DMS 273 (cell line): ENCODE measurements at regions not wholly inside any gene's neighbourhood (a gene's known extent, or its start where the extent isn't known, plus 50 kb on each side); places are given as distances from the start of the nearest gene placed in this dataset.

Source experiments
- DNase-seq: peaks from one replicate; lab custom pipeline; 2025; ENCODE audit not compliant: unreplicated experiment; lab: John Stamatoyannopoulos, UW

GRCh38 chr6:1039191-1039590 is 272.7 kb upstream of the FOXQ1 start:
- no peak for DNase-seq

- DNase-seq: no peak
Measured at GRCh38 chr6:1037430-1038202, 274.3 kb upstream of the FOXQ1 start.

GRCh38 chr6:1035401-1035800 is 276.5 kb upstream of the FOXQ1 start:
- DNase-seq: no peak

GRCh38 chr6:1031720-1032119 is 280.2 kb upstream of the FOXQ1 start:
- no peak for DNase-seq

- peak; percentile 95 for DNase-seq
Measured at GRCh38 chr6:1029141-1029540, 282.8 kb upstream of the FOXQ1 start.

GRCh38 chr6:1028723-1029122 is 283.2 kb upstream of the FOXQ1 start:
- no peak for DNase-seq

GRCh38 chr6:1027795-1028569 is 283.9 kb upstream of the FOXQ1 start:
- no peak for DNase-seq

- no peak for DNase-seq
Measured at GRCh38 chr6:1027109-1027794, 284.6 kb upstream of the FOXQ1 start.

- DNase-seq: no peak
Measured at GRCh38 chr6:1025821-1026220, 286.1 kb upstream of the FOXQ1 start.

- no peak for DNase-seq
Measured at GRCh38 chr6:1024587-1024986, 287.3 kb upstream of the FOXQ1 start.

- no peak for DNase-seq
Measured at GRCh38 chr6:1024161-1024560, 287.7 kb upstream of the FOXQ1 start.

GRCh38 chr6:1023229-1023628 is 288.7 kb upstream of the FOXQ1 start:
- DNase-seq: no peak

GRCh38 chr6:1022719-1023118 is 289.2 kb upstream of the FOXQ1 start:
- no peak for DNase-seq

GRCh38 chr6:1020837-1021236 is 291.1 kb upstream of the FOXQ1 start:
- DNase-seq: no peak

- DNase-seq: no peak
Measured at GRCh38 chr6:1020133-1020532, 291.8 kb upstream of the FOXQ1 start.

GRCh38 chr6:1018041-1018440 is 293.9 kb upstream of the FOXQ1 start:
- no peak for DNase-seq

GRCh38 chr6:1016329-1017302 is 295.3 kb upstream of the FOXQ1 start:
- no peak for DNase-seq

- DNase-seq: peak; percentile 35
Measured at GRCh38 chr6:1015825-1016224, 296.1 kb upstream of the FOXQ1 start.

- no peak for DNase-seq
Measured at GRCh38 chr6:1014431-1014807, 297.5 kb upstream of the FOXQ1 start.

- no peak for DNase-seq
Measured at GRCh38 chr6:1013656-1014430, 298.1 kb upstream of the FOXQ1 start.
